Liver (tissue), 8 donors: ENCODE measurements at regions not wholly inside any gene's neighbourhood (a gene's known extent, or its start where the extent isn't known, plus 50 kb on each side); places are given as distances from the start of the nearest gene placed in this dataset.

Source experiments
- DNase-seq: peaks from one replicate; pipeline ENCODE4 v3.0.0-alpha.2; 2017; ENCODE audit warnings: low spot score
- H3K27ac ChIP-seq, 2 donors: one replicate each; pipeline ENCODE4 v1.7.0; 2013; ENCODE audit warnings: inconsistent platforms in 2 of 2, low read length in 2 of 2, control low read depth in 1 of 2, low read depth in 1 of 2, mild to moderate bottlenecking in 1 of 2
- H3K27me3 ChIP-seq, 4 donors: one replicate each; pipeline versions ENCODE4 v1.6.1 to v1.7.0; 2013; ENCODE audit warnings: low read length in 3 of 4, inconsistent platforms in 1 of 4, mild to moderate bottlenecking in 1 of 4, moderate library complexity in 1 of 4; ENCODE audit not compliant: control insufficient read depth in 4 of 4, insufficient read depth in 4 of 4
- H3K36me3 ChIP-seq, 4 donors: one replicate each; pipeline versions ENCODE4 v1.6.1 to v1.7.0; 2013; ENCODE audit warnings: low read length in 3 of 4, mild to moderate bottlenecking in 3 of 4, low read depth in 1 of 4, moderate library complexity in 1 of 4; ENCODE audit not compliant: control insufficient read depth in 4 of 4, insufficient read depth in 3 of 4
- H3K4me1 ChIP-seq, 4 donors: one replicate each; pipeline versions ENCODE4 v1.6.1 to v1.7.0; 2013; ENCODE audit warnings: low read length in 3 of 4, mild to moderate bottlenecking in 3 of 4, moderate library complexity in 1 of 4; ENCODE audit not compliant: control insufficient read depth in 4 of 4, insufficient read depth in 4 of 4
- H3K4me3 ChIP-seq, 3 donors: one replicate each; pipeline versions ENCODE4 v1.6.1 to v1.7.0; 2013; ENCODE audit warnings: low read length in 3 of 3, control low read depth in 1 of 3, low read depth in 1 of 3, mild to moderate bottlenecking in 1 of 3
- H3K9ac ChIP-seq, 2 donors: one replicate each; pipeline ENCODE4 v1.7.0; 2013; ENCODE audit warnings: low read length in 2 of 2, mild to moderate bottlenecking in 2 of 2, moderate library complexity in 2 of 2, control low read depth in 1 of 2, low read depth in 1 of 2
- H3K9me3 ChIP-seq, 4 donors: one replicate each; pipeline versions ENCODE4 v1.6.1 to v1.7.0; 2013; ENCODE audit warnings: low read length in 3 of 4; ENCODE audit not compliant: control insufficient read depth in 4 of 4
- ATF3 ChIP-seq: IDR thresholded peaks from 2 replicates; pipeline ENCODE4 v1.6.1; 2016; ENCODE audit warnings: antibody characterized with exemption
- CTCF ChIP-seq: fragments of 150-350 bp; IDR thresholded peaks from 2 replicates; pipeline ENCODE4 v1.5.1; 2017; ENCODE audit warnings: improper control_type of control experiment, low read depth, low read length; ENCODE audit not compliant: missing input control
- EGR1 ChIP-seq, 2 donors: IDR thresholded peaks; 2 replicates each; pipeline ENCODE4 v1.6.1; 2016 to 2018; ENCODE audit warnings: antibody characterized with exemption in 2 of 2, low read depth in 2 of 2
- FOXA1 ChIP-seq: IDR thresholded peaks from 2 replicates; pipeline ENCODE4 v1.6.1; 2016; ENCODE audit warnings: antibody characterized with exemption
- FOXA2 ChIP-seq: IDR thresholded peaks from 2 replicates; pipeline ENCODE4 v1.6.1; 2016; ENCODE audit warnings: antibody characterized with exemption
- GABPA ChIP-seq, 2 donors: IDR thresholded peaks in 1 of 2; conservative IDR thresholded peaks in 1 of 2; 2 replicates each; pipeline ENCODE4 v1.6.1; 2016; ENCODE audit warnings: antibody characterized with exemption in 2 of 2, mild to moderate bottlenecking in 1 of 2, moderate library complexity in 1 of 2
- HNF4A ChIP-seq, 2 donors: conservative IDR thresholded peaks; 2 replicates each; pipeline ENCODE4 v1.6.1; 2016; ENCODE audit warnings: antibody characterized with exemption in 2 of 2, mild to moderate bottlenecking in 2 of 2
- HNF4G ChIP-seq: IDR thresholded peaks from 2 replicates; pipeline ENCODE4 v1.6.1; 2016; ENCODE audit warnings: antibody characterized with exemption
- JUND ChIP-seq, 2 donors: IDR thresholded peaks; 2 replicates each; pipeline ENCODE4 v1.6.1; 2016; ENCODE audit warnings: antibody characterized with exemption in 2 of 2
- MAX ChIP-seq: IDR thresholded peaks from 2 replicates; pipeline ENCODE4 v1.6.1; 2016; ENCODE audit warnings: antibody characterized with exemption
- NR2F2 ChIP-seq: IDR thresholded peaks from 2 replicates; pipeline ENCODE4 v1.6.1; 2016; ENCODE audit warnings: antibody characterized with exemption
- RAD21 ChIP-seq, 2 donors: IDR thresholded peaks; 2 replicates each; pipeline ENCODE4 v1.6.1; 2016; ENCODE audit warnings: antibody characterized with exemption in 2 of 2, mild to moderate bottlenecking in 2 of 2
- RXRA ChIP-seq, 2 donors: IDR thresholded peaks; 2 replicates each; pipeline ENCODE4 v1.6.1; 2017 to 2018; ENCODE audit warnings: antibody characterized with exemption in 2 of 2, mild to moderate bottlenecking in 1 of 2
- SP1 ChIP-seq: IDR thresholded peaks from 2 replicates; pipeline ENCODE4 v1.6.1; 2018; ENCODE audit warnings: antibody characterized with exemption, mild to moderate bottlenecking
- TAF1 ChIP-seq: conservative IDR thresholded peaks from 2 replicates; pipeline ENCODE4 v1.6.1; 2016; ENCODE audit warnings: antibody characterized with exemption, mild to moderate bottlenecking
- YY1 ChIP-seq: IDR thresholded peaks from 2 replicates; pipeline ENCODE4 v1.6.1; 2016; ENCODE audit warnings: antibody characterized with exemption, mild to moderate bottlenecking
- WGBS: extraction: QIAGEN DNeasy Blood & Tissue Kit; methylation state at CpG from one replicate; pipeline ENCODE4 v1.1.7; 2013; 5-methylcytosine and 5-hydroxymethylcytosine counted together
- TF ChIP-seq, protein P1 (sequence below): IDR thresholded peaks from 2 replicates; pipeline ENCODE4 v1.6.1; 2016; ENCODE audit warnings: antibody characterized with exemption
- TF ChIP-seq, protein P2 (sequence below): IDR thresholded peaks from 2 replicates; pipeline ENCODE4 v1.6.1; 2016; ENCODE audit warnings: antibody characterized with exemption, mild to moderate bottlenecking
- donor health status: healthy.
- donor health status: healthy.
- donor health status: healthy.
- donor health status: healthy.
- donor health status: healthy.

GRCh38 chr15:95162531-95162930 is 931.2 kb downstream of the MCTP2 start:
- Histone ChIP-seq H3K36me3 (no peaks in the 10 kb centered on the region), H3K27me3 (peaks cover 0 to 2% (median 0%) of the 10 kb centered on the region in 4 donors), H3K4me1 (no peaks in the 10 kb centered on the region), H3K27ac (no peak overlapping the region), H3K9ac (no peak overlapping the region), H3K9me3 (no peaks in the 10 kb centered on the region), H3K4me3 (no peak overlapping the region)
- TF ChIP-seq JUND (IDR thresholded peaks at IDR 0.05) (no peak), SP1 (no peak), FOXA1 (no peak), HNF4G (no peak)
- no peak for DNase-seq

DNA sequence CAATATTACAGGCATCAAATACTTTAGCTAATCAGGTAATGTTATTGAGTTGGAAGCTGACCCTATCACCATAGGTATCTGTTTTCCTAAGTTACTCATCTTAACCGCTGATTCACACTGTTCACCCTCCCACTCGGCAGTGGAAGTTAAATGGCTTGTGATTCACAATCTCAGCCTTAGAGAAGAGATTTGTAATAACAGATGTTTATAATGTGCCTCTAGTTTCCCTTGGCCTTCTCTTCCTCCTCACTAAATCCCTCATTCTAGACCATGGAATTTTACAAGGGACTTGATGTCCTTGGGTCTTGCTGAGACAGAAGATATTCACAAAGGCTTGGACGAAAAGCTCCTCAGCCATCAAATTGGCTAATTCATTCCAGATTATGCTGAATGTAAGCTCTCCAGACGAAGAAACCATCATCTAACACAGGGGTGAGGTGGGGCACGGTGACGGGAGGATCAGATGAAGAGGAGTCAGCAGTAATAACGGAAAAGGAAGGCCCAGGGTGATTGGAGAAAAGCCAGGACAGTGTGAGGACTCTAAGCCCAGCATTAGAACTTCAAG is 931.7 kb downstream of the MCTP2 start:
- H3K27ac ChIP-seq: no peak overlapping the region
- 76% methylated on average over 7 of the region's 7 CpGs for WGBS

More for the DNA sequence above, 931.7 kb downstream of the MCTP2 start:
- Histone ChIP-seq H3K4me3 (no peak overlapping the region), H3K36me3 (no peaks in the 10 kb centered on the region), H3K9me3 (no peaks in the 10 kb centered on the region), H3K27me3 (peaks cover 0 to 2% (median 0%) of the 10 kb centered on the region in 4 donors), H3K9ac (no peak overlapping the region), H3K4me1 (no peaks in the 10 kb centered on the region)
- no peak for DNase-seq
- no peak for TF ChIP-seq GABPA (IDR thresholded peaks at IDR 0.05 in 1 of 2, conservative IDR thresholded peaks at IDR 0.05 in 1 of 2)
- no peak for TF ChIP-seq TAF1
- TF ChIP-seq YY1: no peak
- no peak for TF ChIP-seq ATF3
- no peak for TF ChIP-seq FOXA1
- no peak for TF ChIP-seq HNF4A (conservative IDR thresholded peaks at IDR 0.05)
- no peak for TF ChIP-seq SP1
- no peak for TF ChIP-seq FOXA2
- TF ChIP-seq RXRA (IDR thresholded peaks at IDR 0.05): no peak
- no peak for TF ChIP-seq RAD21 (IDR thresholded peaks at IDR 0.05)
- TF ChIP-seq NR2F2: no peak
- TF ChIP-seq, protein P1, sequence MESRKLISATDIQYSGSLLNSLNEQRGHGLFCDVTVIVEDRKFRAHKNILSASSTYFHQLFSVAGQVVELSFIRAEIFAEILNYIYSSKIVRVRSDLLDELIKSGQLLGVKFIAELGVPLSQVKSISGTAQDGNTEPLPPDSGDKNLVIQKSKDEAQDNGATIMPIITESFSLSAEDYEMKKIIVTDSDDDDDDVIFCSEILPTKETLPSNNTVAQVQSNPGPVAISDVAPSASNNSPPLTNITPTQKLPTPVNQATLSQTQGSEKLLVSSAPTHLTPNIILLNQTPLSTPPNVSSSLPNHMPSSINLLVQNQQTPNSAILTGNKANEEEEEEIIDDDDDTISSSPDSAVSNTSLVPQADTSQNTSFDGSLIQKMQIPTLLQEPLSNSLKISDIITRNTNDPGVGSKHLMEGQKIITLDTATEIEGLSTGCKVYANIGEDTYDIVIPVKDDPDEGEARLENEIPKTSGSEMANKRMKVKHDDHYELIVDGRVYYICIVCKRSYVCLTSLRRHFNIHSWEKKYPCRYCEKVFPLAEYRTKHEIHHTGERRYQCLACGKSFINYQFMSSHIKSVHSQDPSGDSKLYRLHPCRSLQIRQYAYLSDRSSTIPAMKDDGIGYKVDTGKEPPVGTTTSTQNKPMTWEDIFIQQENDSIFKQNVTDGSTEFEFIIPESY: no peak
- no peak for TF ChIP-seq CTCF
- TF ChIP-seq, protein P2, sequence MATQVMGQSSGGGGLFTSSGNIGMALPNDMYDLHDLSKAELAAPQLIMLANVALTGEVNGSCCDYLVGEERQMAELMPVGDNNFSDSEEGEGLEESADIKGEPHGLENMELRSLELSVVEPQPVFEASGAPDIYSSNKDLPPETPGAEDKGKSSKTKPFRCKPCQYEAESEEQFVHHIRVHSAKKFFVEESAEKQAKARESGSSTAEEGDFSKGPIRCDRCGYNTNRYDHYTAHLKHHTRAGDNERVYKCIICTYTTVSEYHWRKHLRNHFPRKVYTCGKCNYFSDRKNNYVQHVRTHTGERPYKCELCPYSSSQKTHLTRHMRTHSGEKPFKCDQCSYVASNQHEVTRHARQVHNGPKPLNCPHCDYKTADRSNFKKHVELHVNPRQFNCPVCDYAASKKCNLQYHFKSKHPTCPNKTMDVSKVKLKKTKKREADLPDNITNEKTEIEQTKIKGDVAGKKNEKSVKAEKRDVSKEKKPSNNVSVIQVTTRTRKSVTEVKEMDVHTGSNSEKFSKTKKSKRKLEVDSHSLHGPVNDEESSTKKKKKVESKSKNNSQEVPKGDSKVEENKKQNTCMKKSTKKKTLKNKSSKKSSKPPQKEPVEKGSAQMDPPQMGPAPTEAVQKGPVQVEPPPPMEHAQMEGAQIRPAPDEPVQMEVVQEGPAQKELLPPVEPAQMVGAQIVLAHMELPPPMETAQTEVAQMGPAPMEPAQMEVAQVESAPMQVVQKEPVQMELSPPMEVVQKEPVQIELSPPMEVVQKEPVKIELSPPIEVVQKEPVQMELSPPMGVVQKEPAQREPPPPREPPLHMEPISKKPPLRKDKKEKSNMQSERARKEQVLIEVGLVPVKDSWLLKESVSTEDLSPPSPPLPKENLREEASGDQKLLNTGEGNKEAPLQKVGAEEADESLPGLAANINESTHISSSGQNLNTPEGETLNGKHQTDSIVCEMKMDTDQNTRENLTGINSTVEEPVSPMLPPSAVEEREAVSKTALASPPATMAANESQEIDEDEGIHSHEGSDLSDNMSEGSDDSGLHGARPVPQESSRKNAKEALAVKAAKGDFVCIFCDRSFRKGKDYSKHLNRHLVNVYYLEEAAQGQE: no peak
- no peak for TF ChIP-seq EGR1 (IDR thresholded peaks at IDR 0.05; ENCODE audit: low read depth in 2 of 2)
- no peak for TF ChIP-seq HNF4G
- no peak for TF ChIP-seq MAX
- no peak for TF ChIP-seq JUND (IDR thresholded peaks at IDR 0.05)
